HG03097 (cell line): ENCODE measurements at regions not wholly inside any gene's neighbourhood (a gene's known extent, or its start where the extent isn't known, plus 50 kb on each side); places are given as distances from the start of the nearest gene placed in this dataset.
"Not testable (repeated sequence)": the region's sequence is repeated elsewhere in the genome, so short reads cannot be mapped to it uniquely, and the experiment has no call there.

ENCODE experiments used
- ATAC-seq: cut with Tn5 transposase; IDR thresholded peaks from one replicate; pipeline ENCODE4 v1.9.1; 2021; ENCODE audit not compliant: unreplicated experiment, low FRiP score

DNA sequence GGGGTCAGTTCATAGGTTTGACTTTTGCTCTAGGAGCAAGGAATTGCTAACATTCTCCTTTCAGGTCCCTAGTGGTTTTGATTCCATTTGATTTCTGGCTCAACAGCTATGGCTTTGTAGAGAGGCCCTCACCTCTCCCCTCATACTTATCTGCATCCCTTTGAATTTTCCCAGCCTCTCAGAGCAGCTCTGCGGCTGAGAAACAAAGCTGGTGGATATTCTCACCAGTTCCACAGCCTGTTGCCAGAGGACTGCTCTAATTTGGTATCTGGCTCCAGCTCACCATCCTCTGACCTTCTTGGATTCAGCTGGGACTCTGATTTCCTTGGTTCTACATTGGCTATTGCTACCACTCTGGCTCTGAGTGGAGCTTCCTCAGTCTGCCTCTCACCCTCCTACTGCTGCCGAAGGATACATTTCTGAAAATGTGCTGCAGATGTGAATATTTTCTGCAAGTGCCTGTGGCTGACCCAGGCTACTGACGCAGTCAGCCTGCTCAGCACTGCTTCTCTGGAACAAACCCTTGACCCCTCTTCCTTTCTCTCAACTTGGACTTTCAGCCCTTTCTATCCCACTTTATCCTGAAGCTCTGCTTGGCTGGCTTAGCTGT lies 110.9 kb upstream of the ENPEP start:
- no peak for ATAC-seq

DNA sequence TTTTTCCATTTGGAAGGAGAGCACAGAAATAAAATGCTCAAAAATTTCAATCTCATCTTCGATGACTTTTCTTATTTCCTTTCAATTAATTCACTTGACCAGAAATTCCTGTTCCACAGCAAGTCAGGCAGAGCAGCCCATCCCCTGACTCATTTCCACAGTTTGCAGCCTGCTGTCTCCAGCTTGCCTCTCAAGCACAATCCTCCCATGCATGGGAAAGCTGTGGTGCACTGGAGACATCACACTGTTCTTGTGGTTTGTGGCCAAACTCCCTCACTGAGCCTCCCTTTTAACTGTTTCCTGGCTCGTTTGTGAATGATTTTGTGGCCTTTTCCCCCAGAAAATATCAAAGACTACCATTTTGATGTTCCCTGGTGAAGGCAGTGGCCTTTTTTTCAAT lies 114.0 kb upstream of the ENPEP start:
- ATAC-seq: no peak

DNA sequence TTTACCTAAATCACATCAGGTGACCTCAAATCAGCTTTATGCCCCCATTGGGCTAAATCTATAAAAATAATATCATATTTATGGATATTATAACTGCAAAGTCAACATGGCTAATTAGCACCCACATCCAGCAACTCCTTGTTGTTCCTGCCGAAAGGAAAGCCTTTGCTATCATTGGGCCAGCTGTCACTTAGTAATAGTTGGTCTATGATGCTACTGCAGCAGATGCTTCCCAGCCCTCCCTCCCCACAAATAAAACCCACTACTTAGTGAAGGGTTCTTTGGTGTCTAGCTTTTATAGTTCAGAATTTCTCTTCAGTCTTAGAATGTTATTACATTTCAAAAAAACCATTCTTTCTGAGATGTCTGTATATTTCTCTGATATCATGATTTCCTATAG lies 116.9 kb upstream of the ENPEP start:
- ATAC-seq: no peak

DNA sequence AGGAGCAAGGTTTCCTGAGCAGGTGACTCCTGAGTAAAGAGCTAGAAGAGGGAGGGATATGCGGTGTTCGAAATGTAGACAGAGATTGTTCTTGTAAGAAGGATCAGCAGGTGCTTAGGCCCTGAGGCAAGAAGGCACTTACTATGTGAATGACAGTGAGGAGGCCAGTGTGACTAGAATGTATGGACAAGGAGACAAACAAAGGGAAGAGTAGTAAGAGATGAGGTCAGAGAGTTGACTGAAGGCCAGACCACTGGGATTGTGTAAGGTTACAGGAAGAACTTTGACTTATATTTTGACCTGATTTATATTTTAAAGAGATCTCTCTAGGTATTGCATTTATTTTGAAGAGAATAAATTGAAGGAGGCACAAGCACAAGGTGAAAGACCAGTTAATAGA lies 118.4 kb upstream of the ENPEP start:
- ATAC-seq: no peak

DNA sequence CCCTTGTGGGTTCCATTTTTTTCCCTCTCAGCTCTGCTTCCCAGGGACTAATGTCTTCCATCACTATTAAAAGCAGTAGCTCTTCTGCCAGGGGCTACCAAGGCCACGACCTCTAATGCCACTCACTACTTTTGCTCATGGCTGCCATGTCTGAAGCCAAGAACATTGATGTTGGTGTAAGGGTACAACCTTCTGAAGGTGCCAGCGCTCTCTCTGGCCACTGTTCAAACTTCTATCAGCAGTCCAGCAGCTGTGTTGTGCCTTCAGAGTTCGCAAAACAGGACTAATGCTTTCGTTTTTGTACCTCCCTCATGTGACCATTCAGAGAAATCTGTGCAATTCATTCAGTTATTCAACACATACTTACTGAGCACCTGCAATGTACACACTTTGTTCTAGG lies 121.5 kb upstream of the ENPEP start:
- no peak for ATAC-seq

DNA sequence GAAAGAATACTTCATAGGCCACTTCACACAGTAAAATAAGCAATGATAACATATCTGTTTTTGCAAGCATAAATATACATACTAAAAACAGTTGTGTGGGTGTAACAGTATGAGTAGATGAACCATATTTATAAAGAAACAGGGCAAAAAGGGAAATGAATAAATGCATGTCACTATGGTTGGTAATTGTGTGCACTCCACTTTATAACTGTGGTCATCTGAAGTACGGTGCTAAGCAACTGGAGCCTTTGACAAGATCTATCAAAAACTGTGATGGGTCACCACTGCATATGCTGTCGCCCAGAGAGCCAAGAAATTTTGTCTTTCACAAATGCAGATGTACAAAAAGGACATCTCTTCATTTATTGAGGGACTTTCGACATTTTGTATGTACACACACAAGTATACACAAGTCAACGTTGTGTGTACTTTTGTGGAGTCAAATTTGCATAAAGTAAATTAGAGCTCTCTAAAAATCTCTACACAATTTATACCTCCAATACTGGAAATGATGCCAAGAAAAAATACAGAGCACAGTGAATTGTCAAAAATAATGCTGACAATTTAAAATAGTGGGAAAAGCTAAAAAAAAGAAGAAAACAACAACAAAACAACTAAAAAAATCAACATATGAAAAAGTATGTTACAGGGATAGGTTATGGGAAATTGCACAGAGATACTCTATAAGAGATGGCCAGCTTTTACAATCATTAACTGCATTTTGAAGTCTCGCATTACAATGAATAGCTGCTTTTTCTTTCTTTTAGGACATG lies 123.1 kb upstream of the ENPEP start:
- ATAC-seq: no peak

DNA sequence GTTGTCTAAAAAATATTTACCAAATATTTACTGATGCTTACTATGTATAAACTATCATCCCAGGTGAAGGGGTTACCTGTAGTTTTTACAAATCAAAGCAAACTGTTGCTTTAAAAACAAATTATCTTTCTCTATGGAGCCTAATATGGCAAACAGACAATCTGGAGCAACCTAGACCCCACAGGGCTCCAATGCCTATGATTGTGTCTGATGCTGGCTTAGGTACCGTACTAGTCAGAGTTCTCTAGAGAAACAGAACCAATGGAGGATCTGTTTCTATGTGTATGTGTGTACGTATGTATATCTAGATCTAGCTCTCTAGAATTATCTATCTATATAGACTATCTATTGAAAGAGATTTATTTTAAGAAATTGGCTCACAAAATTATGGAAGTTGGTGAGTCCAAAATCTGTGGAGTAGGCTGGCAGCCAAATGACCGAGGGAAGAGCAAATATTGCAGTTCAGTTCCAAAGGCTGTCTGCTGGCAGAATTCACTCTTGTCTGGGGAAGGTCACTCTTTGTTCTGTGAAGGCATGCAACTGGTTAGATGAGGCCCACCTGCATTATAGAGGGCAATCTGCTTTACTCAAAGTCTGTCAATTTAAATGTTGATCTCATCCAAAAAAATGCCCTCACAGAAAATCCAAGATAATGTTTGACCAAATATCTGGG lies 127.1 kb upstream of the ENPEP start:
- ATAC-seq: no peak

DNA sequence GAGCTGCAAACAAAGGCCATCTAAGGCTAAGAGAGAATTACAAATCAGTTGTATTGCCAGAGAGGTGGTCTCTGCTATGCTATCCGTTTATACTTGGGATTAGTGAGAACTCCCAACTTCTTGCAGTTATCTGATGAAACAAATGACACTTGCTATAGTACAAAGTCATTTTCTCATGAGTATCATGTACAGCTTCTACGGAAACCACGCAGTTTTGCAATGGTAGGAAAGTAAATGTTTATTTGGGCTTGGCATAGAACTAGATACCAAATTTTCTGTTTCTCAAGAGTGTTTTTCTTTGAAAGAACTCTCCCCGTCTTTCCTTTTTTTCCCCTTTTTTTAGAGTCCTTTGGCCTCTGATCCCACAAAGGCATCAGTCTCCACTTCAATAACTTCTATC lies 128.2 kb upstream of the ENPEP start:
- ATAC-seq: no peak

DNA sequence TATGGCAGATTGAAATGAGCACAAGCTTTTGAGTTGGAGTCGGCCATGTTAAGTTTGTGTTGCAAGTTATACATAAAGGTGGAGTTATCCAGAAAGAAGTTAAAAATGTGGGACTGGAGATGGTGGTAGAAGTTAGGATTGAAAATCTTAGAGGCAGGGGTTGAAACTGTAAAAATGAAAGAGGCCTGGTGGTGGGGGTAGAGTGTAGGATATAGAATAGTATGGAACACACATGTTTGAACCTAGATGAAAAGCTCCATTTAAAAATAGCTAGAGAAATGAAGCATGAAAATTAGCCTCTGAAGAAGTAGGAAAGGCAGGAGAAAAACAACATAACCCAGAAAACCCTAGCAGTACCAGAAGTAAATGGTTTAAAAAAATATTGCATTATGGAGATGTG lies 131.8 kb upstream of the ENPEP start:
- ATAC-seq: no peak

DNA sequence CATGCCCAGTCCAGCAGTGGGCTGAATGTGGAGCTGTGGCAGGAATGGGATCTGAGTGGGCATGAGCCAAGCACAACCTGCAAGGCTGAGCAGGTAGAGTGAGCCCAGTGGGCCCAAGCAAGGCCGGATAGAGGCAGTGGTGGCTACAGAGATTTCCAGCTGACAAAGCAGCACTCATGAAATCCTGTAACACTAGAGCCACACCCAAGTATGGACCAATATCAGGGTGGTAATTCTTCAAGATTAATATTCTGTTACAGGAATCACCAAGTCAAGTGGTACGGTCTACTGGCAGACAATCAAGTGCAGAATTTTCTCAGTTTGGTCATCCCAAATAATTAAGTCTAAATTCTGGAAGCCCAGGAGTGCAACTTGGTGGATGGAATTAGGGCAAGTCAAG lies 132.4 kb upstream of the ENPEP start:
- ATAC-seq: no peak

DNA sequence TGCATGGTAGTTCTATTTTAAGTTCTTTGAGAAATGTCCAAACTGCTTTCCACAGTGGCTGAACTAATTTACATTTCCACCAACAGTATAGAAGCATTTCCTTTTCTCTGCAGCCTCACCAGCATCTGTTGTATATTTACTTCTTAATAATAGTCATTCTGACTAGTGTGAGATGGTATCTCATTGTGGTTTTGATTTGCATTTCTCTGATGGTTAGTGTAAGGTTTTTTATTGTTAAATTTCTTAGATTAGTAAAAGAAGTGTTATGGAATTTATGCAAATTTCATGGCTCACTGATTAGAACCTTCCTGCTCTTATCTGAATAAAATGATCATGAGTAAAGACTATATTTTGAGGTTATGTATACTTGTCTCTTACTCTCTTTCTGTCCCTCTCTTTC lies 134.8 kb upstream of the ENPEP start:
- not testable (repeated sequence) for ATAC-seq

DNA sequence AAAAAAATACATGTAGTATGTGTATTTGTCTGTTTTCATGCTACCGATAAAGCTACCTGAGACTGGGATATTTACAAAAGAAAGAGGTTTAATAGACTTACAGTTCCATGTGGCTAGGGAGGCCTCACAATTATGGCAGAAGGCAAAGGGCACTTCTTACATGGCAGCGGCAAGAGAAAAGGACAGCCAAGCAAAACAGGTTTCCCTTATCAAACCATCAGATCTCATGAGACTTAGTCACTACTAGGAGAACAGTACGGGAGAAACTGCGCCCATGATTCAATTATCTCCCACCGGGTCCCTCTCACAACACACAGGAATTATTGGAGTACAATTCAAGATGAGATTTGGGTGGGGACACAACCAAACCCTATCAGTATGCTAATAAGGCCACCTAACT lies 137.0 kb upstream of the ELOVL6 start:
- no peak for ATAC-seq

DNA sequence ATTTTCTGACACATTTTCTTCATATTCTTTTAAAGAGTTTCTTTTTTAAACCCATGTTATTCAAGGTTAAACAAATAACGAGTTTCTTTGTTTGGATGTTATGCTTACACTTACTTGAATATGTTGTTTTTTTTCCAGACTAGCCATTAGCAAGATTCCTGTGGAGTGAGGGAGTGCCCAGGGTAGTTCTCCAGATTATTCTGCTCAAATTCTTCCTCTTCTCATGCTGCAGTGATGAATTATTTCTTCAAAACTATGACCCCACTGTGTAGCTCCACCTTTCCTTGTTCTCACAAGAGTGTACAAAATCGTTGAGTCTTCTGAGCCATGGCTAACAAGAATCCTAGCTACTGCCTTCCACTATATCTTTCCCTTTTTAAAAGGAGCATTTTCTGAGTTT lies 134.1 kb upstream of the ELOVL6 start:
- ATAC-seq: no peak

DNA sequence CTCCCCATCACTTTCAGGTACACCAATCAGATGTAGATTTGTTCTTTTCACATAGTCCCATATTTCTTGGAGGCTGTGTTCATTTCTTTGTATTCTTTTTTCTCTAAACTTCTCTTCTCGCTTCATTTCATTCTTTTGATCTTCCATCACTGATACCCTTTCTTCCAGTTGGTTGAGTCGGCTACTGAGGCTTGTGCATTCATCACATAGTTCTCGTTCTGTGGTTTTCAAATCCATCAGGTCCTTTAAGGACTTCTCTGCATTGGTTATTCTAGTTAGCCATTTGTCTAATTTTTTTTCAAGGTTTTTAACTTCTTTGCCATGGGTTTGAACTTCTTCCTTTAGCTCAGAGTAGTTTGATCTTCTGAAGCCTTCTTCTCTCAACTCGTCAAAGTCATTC lies 128.0 kb upstream of the ELOVL6 start:
- not testable (repeated sequence) for ATAC-seq

DNA sequence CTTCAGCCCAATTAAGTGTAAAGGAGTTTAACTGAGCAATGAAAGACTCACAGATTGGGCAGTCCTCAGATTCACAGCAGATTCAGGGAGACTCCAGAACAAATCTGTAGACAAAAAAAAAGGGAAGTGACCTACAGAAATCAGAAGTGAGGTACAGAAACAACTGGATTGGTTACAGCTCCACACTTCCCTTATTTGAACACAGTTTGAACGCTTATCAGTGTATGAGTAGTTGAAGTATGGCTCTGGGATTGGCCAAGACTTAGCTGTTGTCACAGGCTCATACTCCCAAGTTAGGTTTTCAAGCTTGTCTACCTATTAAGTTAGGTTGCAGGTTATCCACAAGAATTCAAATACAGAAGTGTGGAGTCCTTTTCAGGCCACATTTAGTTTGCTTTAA lies 112.4 kb upstream of the ELOVL6 start:
- ATAC-seq: no peak

DNA sequence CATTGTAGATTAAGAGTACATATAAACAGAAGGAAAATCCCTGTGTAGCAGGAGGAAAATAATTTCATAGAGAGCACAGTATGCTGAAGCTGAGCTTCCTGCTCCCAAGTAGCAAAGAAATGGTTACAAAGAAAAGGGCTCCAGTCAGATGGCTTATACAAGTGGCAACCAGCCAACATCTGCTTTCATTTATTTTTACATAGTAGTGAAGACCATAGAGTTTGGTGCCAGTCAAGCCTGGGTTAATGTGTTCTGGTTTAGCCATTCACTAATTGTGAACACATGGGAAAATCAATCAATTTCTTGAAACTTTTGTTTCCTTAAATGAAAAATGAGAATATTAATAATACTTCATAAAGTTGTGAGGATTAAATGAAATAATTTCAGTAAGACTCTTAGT lies 111.3 kb upstream of the ELOVL6 start:
- no peak for ATAC-seq

DNA sequence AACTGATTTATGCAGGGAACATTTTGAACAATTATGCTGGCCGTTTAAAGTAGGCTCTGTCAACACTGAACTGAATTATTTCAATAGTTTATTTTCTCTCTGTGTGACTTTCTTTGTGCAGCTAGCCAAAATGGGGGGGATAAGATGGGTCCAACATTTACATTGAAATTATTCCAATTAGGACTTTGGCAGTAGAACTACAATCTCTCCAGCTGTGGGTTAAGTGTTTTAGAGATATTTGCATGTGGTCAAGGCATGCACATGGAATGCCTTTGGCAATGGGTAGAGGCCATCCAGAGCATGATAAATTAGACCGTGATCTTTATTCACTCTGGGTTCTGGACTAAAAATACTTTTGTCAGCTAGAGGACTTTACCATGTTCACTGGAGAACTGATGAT lies 107.9 kb upstream of the ELOVL6 start:
- no peak for ATAC-seq

DNA sequence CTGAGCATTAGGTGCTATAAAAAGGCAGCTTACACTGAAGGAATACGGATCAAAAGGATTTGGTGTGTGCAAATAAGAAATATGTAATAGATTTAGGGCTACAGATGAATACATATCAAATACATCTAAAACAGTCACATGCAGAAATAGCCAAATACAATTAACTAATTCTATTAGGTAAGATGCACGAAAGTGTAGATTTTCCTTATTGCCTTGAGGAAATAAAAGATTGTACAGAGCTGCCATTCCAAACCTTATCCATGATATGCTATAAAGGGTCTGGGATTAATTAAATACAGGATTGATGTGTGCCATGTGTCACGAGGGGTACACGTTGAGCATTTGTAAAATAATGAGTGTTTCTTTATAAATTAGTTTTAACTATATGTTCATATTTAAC lies 107.0 kb upstream of the ELOVL6 start:
- no peak for ATAC-seq

DNA sequence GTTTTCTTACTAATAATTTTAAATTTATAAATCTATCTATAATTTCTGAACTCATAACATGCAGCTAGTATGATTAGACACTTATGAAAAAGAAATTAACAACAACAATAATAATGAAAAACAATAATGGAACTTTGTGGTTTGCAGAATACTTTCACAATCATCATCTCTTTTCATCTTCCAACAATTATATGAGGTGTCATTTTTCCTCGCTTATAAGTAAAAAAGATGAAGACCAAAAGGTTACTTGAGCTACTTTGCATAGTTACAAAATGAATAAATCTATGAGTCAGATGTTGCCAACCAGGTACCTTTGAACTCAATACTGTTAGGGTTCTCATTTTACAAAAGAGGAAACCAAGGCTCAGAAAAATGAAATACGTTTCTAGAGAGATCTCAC lies 98.5 kb upstream of the ELOVL6 start:
- ATAC-seq: no peak

DNA sequence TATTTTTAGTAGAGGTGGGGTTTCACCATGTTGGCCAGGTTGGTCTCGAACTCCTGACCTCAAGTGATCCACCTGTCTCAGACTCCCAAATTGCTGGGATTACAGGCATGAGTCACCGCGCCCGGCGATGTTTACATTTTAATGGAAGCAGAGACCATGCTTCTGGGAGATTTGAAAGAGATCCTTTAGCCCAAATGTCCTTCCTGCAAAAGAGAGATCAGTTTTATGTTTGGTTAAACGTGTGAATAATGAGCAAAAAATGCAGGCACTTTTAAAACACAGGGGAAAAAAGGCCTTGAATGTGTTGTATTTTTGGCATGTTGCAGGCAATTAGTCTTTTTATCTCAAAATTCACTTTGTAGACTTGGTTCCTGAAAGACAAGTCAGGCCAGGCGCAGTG lies 95.8 kb upstream of the ELOVL6 start:
- no peak for ATAC-seq

DNA sequence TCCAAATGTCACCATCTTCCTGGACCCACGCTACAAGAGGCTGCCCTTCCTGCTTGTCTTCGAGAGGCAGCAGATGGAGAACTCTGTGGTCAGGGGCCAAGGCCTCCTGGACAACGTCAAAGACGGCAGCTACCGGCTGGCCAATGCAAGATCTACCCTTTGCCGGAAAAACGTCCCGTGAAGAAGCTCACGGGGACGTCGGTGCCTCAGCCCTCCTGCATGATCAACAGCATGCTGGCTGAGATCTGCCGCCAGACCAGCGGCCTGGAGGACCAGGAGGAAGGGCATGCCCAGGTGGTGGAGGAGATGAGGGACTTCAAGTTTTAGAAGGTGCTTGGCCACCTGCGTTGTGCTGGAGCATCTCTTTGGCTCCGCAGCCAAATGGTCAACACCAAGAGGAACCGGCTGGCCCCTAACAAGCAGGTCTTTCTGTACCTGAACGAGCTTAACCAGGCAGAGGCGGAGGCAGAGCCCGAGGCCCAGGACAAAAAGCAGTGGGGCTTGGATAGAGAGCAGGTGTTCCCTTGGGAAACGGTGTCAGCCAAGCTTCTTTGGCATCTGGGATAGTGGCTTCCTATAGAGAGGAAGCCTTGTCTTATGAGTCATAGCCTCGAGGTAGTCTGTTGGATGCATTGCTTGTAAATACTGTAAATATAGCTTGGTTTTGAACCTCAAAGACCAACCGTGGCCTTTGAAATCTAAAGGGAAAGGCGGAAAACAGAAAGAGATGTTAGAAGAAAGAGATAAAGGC lies 94.8 kb upstream of the ELOVL6 start:
- ATAC-seq: no peak
